ENCODE measurements at regions not wholly inside any gene's neighbourhood (a gene's known extent, or its start where the extent isn't known, plus 50 kb on each side); places are given as distances from the start of the nearest gene placed in this dataset.
"Not testable (repeated sequence)": the region's sequence is repeated elsewhere in the genome, so short reads cannot be mapped to it uniquely, and the experiment has no call there.

GRCh38 chr7:32814779-32815178, 76.8 kb downstream of the KBTBD2 start:
- TF ChIP-seq POLR2A, CTCF (IDR thresholded peaks at IDR 0.05): not testable (repeated sequence)
